ENCODE measurements at regions not wholly inside any gene's neighbourhood (a gene's known extent, or its start where the extent isn't known, plus 50 kb on each side); places are given as distances from the start of the nearest gene placed in this dataset.

DNA sequence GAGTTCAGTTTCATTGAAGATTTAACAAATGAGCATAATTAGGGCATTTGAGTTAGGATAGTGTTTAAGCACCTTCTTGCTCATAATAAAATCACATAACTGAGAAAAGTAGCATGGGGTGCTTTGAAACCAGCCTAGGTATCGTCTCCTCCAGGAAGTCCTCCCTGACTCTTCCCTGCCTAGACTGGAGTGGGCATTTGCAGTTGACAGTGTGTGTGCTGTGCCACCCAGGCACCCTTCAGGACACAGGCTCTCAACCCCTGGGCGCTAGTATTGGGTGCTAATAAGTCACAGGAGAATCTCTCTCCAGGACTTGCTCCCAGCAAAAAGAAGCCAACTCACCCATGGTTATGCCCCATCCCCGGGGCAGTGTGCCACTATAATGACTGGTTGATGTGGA is 584.1 kb downstream of the INSC start:
- DNase-seq (ENCODE audit: low read depth), result no peak

GRCh38 chr11:15699978-15700377 is 585.3 kb downstream of the INSC start:
- no peak for DNase-seq (ENCODE audit: low read depth)

GRCh38 chr11:15700456-15700855 is 585.7 kb downstream of the INSC start:
- no peak for DNase-seq (ENCODE audit: low read depth)

DNA sequence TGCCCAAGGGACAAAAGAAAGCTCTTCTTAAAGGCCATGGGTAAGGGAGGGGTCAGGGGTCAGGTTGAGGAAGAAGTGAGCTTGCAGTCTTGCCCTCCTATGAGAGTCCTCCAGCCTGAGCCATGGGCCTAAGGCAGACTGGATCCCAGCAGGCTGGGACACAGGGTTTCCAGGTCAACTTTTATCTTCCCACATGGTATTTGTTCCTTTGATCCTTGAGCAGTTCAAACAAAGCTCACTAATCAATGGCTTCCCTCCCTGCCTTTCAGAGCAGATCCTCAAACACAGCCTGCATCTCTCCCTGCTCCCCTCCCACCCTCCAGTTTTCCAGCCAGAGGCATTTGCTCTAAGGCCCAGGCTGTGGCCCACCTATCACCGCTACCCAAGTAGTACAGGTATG is 589.3 kb downstream of the INSC start:
- no peak for DNase-seq (ENCODE audit: low read depth)

- no peak for DNase-seq (ENCODE audit: low read depth)
Observed at GRCh38 chr11:15704556-15704955, 589.8 kb downstream of the INSC start.

- DNase-seq (ENCODE audit: low read depth), result no peak
Observed at GRCh38 chr11:15705891-15706290, 591.2 kb downstream of the INSC start.

GRCh38 chr11:15707194-15707593 is 592.5 kb downstream of the INSC start:
- no peak for DNase-seq (ENCODE audit: low read depth)

GRCh38 chr11:15707971-15708370 is 593.2 kb downstream of the INSC start:
- no peak for DNase-seq (ENCODE audit: low read depth)

DNA sequence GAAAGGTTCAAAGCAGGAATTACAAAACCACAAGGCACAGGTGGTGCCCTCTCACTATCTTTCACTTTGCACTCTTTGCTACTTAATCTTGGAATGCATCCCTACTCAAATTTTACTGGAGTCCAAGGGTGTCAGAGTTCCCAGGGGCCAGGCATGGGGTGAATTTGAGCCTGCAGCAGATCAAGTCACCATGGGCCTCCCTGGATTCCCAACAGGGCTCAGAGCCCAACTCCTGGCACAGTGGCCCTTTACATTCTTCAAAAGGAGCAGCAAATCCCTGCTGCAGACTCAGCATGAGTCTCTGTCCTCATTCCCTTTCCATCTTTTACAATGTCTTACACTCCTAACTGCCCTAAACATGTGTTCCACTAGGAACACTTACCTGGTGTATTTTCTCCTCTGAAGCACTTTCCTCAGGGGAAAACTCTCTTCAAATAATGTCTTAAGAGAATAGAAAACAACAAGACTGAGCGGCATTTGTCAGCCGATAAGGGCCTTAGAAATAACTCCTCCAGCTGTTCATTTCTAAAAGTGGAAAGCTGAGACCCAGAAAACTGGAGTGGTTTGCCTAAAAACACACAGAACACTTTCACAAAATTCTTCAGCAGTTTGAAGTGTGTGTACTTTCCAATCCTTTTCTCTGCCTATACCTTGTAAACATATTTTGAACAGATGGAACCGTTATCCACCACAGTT is 596.0 kb downstream of the INSC start:
- DNase-seq (ENCODE audit: low read depth), result no peak

DNA sequence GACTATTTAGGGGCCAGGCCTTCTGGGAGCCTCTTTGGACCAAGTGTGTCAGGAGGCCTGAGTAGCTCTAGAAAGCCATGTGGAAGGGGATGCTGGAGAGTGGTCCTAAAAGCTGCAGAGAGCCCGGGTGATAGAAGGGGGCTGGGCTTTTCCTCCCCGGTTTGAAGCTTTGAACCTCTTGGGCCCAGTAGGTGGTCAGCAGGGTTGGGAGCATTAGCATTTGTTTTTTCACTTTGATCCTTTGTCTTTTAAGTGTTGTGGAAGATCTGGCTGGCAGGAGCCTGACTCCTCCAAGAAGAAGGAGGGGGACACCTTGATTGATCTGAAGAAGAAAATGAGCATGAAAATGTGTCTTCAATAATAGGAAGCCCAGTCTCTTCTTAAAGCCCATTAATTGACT is 596.6 kb downstream of the INSC start:
- no peak for DNase-seq (ENCODE audit: low read depth)

DNA sequence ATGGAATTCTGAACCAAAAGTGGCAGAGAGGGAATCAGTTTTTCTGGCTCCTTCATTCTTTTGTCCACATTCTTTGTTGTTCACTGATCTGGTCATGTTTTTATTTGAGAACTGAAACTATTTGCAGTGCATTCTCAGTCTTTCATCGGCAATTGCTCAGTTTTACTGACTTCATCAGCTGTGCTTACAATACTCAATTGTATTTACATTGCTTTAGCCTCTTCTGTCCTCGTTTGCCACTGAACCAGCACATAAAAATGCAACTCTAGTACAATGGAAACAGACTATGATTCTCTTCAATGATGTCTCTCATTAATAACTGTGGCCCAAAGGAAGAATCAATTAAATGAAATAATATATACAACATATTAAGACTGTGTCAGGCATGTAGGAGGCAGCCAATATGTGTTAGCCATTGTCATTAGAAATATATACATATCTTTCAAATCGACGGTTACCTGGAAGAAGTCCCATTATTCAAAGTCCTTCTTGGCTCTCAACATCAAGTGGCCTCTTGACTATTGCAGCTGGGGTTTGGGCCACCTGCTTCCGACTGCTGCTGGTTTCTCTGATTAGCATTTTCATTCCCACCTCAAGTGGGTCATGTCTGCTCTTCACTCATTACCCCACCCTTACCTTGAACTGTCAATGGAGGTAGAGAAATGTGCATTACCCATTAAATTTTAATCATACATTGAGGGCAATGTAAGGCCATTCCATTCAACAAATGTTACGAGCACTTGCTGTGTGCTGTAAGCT is 600.1 kb downstream of the INSC start:
- DNase-seq (ENCODE audit: low read depth), result no peak

DNA sequence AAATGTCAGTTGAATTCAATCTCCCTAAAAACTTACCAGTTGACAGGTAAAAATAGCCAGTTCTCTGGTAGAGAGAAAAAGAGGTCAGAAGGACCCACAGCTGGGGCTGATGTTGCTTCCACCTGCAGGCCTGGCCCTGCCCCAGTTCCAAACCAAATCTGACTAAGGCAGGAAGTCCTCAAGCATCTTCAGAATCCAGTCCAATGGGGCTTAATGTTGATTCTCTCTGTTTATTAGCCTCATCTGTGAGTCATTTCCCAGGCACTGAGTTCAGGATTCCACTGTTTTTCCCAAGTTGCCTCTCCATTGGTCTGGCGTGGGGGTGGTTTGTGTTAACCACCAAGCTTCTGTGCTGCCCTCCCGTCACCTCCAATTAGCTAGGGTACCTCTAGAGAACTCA is 601.8 kb downstream of the INSC start:
- DNase-seq (ENCODE audit: low read depth), result no peak

DNA sequence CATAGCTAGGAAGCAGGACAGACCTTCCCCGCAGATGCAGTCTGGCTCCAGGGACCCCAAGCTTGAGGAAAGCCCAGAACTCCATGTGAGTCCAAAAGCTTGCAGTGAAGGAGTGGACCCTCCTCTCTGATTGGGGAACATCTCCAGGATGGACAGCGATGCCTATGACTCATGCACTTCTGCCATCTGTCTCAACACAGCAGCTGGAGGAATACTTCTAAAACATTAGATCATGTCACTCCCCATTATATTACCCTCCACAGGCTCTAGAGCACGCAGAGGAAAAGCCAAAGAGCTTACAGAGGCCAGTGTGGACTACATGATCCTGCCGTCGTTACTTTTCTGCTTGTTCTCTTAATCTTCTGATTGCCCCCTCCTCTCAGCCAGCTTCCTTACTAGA is 605.7 kb downstream of the INSC start:
- no peak for DNase-seq (ENCODE audit: low read depth)

- no peak for DNase-seq (ENCODE audit: low read depth)
Observed at GRCh38 chr11:15723966-15724365, 609.2 kb downstream of the INSC start.

DNA sequence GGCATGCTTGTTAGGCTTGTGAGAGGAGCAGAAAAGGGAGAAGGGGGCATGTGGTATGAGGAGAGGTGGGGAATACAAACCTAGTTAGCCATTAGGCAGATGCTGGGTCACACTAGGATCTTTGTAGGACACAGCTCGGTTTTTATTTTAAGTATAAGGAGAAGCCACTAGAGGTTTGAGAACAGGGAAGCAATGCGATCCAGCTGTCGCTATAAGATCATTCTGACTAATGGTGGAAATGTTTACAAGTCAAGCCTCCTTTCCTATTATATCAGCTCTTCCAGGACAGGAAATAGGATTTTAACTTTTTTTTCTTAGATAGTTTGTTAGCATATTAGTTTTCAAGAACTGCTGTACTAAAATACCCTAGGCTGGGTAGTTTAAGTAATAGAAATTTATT is 609.9 kb downstream of the INSC start:
- no peak for DNase-seq (ENCODE audit: low read depth)

DNA sequence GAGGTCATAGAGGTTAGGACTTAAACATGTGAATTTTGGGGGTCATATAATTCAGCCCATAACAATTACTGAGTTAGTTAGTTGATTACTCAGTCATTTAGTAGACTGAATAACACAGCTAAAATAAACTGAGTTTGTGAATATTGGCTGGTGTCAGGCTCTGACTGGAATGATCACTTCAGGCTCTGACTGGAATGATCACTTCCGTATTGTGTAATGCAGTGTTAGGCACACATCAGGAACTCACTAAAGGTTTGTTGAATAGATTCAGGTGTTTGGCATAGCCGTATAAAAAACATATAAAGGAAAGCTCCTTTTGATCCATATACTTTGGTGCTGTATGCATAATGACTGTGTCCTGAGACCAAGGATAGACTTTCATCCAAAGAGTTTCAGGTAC is 610.5 kb downstream of the INSC start:
- no peak for DNase-seq (ENCODE audit: low read depth)

GRCh38 chr11:15726221-15726746 is 611.6 kb downstream of the INSC start:
- DNase-seq (ENCODE audit: low read depth), result no peak

- DNase-seq (ENCODE audit: low read depth), result no peak
Observed at GRCh38 chr11:15726893-15727519, 612.3 kb downstream of the INSC start.

DNA sequence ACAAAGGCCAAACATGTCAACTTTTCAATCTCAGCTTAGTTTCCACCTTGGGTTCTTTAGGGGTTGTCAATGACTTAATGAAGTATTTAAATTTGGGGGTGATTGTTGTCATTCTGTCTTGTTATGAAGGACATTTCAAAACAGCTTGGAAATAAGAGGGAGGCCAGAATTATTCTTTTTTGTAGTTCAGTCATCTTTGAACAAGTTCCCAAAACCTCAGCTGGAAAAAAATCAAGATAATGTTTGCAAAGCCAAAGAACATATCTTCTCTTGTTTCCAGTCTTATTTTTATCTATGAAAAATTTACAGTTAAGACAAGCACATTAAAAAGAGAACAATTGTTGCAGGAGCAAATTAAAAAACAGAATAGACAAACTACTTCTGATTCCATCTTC is 612.8 kb downstream of the INSC start:
- no peak for DNase-seq (ENCODE audit: low read depth)

DNA sequence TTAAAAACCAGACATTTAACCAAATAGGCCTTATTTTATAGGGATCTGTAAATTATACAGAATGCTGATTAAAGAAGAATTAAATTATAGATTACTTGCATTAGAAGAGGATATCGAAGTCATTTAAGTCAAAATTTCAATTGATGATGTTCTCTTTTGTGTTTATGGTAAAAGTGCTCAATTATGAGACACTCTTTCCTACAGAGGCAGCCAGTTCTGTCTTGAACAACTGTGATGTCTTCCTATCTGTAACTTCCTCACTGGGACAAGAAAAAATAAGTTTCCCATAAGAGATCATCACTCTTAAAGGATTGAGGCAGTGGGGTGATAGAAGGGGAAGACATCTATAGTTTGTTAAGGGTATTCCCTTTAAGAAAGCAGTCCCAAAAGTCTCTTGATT is 613.5 kb downstream of the INSC start:
- no peak for DNase-seq (ENCODE audit: low read depth)

DNA sequence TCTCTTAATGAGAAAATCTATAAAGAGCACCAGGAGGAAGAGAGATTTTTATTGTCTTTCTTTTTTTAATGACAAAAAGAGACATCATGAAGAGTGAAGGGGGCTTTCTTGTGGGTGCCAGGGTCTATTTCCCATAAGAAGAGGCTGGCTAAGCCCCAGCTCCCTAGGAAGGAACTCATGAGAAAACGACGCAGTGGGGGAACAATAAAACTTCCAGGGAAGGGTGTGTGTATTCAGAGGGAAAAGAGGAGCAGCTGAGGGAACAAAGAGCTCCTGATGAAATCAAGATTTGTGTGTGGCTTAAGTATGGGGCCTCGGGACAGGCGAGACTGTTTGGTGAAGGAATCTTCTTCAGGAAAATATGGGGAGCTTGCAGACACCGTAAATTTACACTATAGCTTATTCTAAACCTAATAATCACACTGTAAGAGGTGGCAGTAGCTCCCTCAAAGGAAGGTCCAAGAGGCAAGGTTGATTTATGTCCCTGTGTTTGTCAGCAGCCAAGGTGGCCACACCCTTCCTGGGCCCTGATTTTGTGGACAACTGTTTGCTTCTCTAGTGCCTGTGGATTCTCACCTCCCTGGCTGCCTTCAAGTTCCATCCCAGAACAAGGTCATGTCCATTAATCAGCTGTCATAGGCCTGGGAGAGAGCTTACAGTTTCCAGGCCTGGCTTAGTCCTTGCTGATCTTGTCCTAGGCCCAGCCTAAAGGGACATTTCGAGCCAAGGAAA is 615.7 kb downstream of the INSC start:
- DNase-seq (ENCODE audit: low read depth), result no peak

DNA sequence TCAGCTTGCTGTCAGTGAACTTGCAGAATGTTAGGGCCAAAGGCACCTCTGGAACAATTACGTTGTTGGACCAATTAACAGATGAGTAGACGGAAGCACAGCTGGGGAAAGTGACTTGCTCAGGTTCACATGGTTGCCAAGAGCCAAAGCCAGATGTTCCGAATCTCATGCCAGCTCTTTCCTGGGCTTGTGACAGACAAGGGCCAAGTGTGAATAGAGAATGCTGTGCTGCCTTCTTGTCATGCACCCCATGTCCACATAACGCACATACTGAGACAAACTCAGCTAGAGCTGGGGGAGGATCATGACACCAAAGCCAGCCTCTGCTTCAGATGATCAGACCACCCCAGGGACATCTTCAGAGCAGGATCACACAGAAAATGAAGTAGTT is 616.3 kb downstream of the INSC start:
- no peak for DNase-seq (ENCODE audit: low read depth)

- DNase-seq (ENCODE audit: low read depth), result no peak
Observed at GRCh38 chr11:15735706-15736105, 620.6 kb downstream of the SOX6 start.

Measured in activated T-cell treated with anti-CD3 and anti-CD28 coated beads for 24 hours (primary cell).